ENCODE measurements at regions not wholly inside any gene's neighbourhood (a gene's known extent, or its start where the extent isn't known, plus 50 kb on each side); places are given as distances from the start of the nearest gene placed in this dataset.

- H3K4me3 ChIP-seq, result no peak overlapping the region
- no peak overlapping the region for H3K27ac ChIP-seq
- WGBS, 2 donors, result 45 to 56% methylated on average over 3 of the region's 3 CpGs
- H3K36me3 ChIP-seq, result no peaks in the 10 kb centered on the region
- intact Hi-C loops (cut with DNase I), result no loop called here
- H3K4me1 ChIP-seq, result peaks cover 0 to 53% (median 30%) of the 10 kb centered on the region in 4 donors
- DNase-seq, result no peak
- no peaks in the 10 kb centered on the region for H3K9me3 ChIP-seq
- no peaks in the 10 kb centered on the region for H3K27me3 ChIP-seq
- TF ChIP-seq POLR2AphosphoS5 (IDR thresholded peaks at IDR 0.05) (no peak), EP300 (IDR thresholded peaks at IDR 0.05) (no peak), CTCF (IDR thresholded peaks at IDR 0.05) (no peak), POLR2A (IDR thresholded peaks at IDR 0.05) (no peak)
Observed at GRCh38 chr13:59363313-59363712, 800.4 kb downstream of the DIAPH3 start.

- no peak for DNase-seq
- no peak overlapping the region for H3K4me3 ChIP-seq
- intact Hi-C loops (cut with DNase I), result no loop called here
- WGBS, 2 donors, result 70 to 74% methylated on average over 4 of the region's 4 CpGs
- no peaks in the 10 kb centered on the region for H3K9me3 ChIP-seq
- H3K36me3 ChIP-seq, result no peaks in the 10 kb centered on the region
- no peak overlapping the region for H3K27ac ChIP-seq
- H3K27me3 ChIP-seq, result no peaks in the 10 kb centered on the region
- peaks cover 0 to 49% (median 30%) of the 10 kb centered on the region in 4 donors for H3K4me1 ChIP-seq
- TF ChIP-seq POLR2A (IDR thresholded peaks at IDR 0.05) (no peak), EP300 (IDR thresholded peaks at IDR 0.05) (no peak), CTCF (IDR thresholded peaks at IDR 0.05) (no peak), POLR2AphosphoS5 (IDR thresholded peaks at IDR 0.05) (no peak)
Observed at GRCh38 chr13:59363947-59364346, 799.8 kb downstream of the DIAPH3 start.

- no peak overlapping the region for H3K4me3 ChIP-seq
- DNase-seq, result peak; percentile 73
- H3K36me3 ChIP-seq, result no peaks in the 10 kb centered on the region
- peaks cover 0 to 42% (median 24%) of the 10 kb centered on the region in 4 donors for H3K4me1 ChIP-seq
- H3K27me3 ChIP-seq, result no peaks in the 10 kb centered on the region
- H3K27ac ChIP-seq, result peak overlapping the region in 1 of 4 donors; percentile 3
- TF ChIP-seq POLR2A (IDR thresholded peaks at IDR 0.05), result no peak
- TF ChIP-seq EP300 (IDR thresholded peaks at IDR 0.05), result no peak
- peak in 3 of 4 experiments; percentile 32 to 55 (median 42) for TF ChIP-seq CTCF (IDR thresholded peaks at IDR 0.05)
- TF ChIP-seq POLR2AphosphoS5 (IDR thresholded peaks at IDR 0.05), result peak in 1 of 4 donors; percentile 59
- intact Hi-C loops (cut with DNase I), result no loop called here
- no peaks in the 10 kb centered on the region for H3K9me3 ChIP-seq
- WGBS, 2 donors, result 75 to 81% methylated on average over 7 of the region's 7 CpGs
Observed at GRCh38 chr13:59364641-59365085, 799.1 kb downstream of the DIAPH3 start.

GRCh38 chr13:59367467-59367866, 796.3 kb downstream of the DIAPH3 start:
- intact Hi-C loops (cut with DNase I), result no loop called here
- peaks cover 0 to 28% (median 13%) of the 10 kb centered on the region in 4 donors for H3K4me1 ChIP-seq
- WGBS, 2 donors, result 75 to 84% methylated on average over 5 of the region's 5 CpGs
- H3K27me3 ChIP-seq, result no peaks in the 10 kb centered on the region
- H3K4me3 ChIP-seq, result no peak overlapping the region
- no peak for DNase-seq
- H3K36me3 ChIP-seq, result no peaks in the 10 kb centered on the region
- no peaks in the 10 kb centered on the region for H3K9me3 ChIP-seq
- no peak overlapping the region for H3K27ac ChIP-seq
- TF ChIP-seq CTCF (IDR thresholded peaks at IDR 0.05), result no peak
- TF ChIP-seq POLR2A (IDR thresholded peaks at IDR 0.05), result no peak
- TF ChIP-seq EP300 (IDR thresholded peaks at IDR 0.05), result no peak
- TF ChIP-seq POLR2AphosphoS5 (IDR thresholded peaks at IDR 0.05), result no peak

GRCh38 chr13:59367904-59368303, 795.8 kb downstream of the DIAPH3 start:
- no peak overlapping the region for H3K27ac ChIP-seq
- peaks cover 0 to 32% (median 13%) of the 10 kb centered on the region in 4 donors for H3K4me1 ChIP-seq
- TF ChIP-seq POLR2A (IDR thresholded peaks at IDR 0.05) (no peak), POLR2AphosphoS5 (IDR thresholded peaks at IDR 0.05) (no peak), CTCF (IDR thresholded peaks at IDR 0.05) (no peak), EP300 (IDR thresholded peaks at IDR 0.05) (no peak)
- H3K36me3 ChIP-seq, result no peaks in the 10 kb centered on the region
- H3K4me3 ChIP-seq, result no peak overlapping the region
- no peak for DNase-seq
- intact Hi-C loops (cut with DNase I), result no loop called here
- H3K9me3 ChIP-seq, result no peaks in the 10 kb centered on the region
- H3K27me3 ChIP-seq, result no peaks in the 10 kb centered on the region
- 90 to 94% methylated on average over 3 of the region's 3 CpGs for WGBS, 2 donors

All from sigmoid colon (tissue), 6 donors.